ENCODE measurements at regions not wholly inside any gene's neighbourhood (a gene's known extent, or its start where the extent isn't known, plus 50 kb on each side); places are given as distances from the start of the nearest gene placed in this dataset.

- no peak for TF ChIP-seq CTCF (IDR thresholded peaks at IDR 0.05)
- TF ChIP-seq POLR2A (IDR thresholded peaks at IDR 0.05) = no peak
Measured at GRCh38 chr11:104275992-104276391, 112.0 kb upstream of the PDGFD start.
